HG03196 (cell line): ENCODE measurements at regions not wholly inside any gene's neighbourhood (a gene's known extent, or its start where the extent isn't known, plus 50 kb on each side); places are given as distances from the start of the nearest gene placed in this dataset.
"Not testable (repeated sequence)": the region's sequence is repeated elsewhere in the genome, so short reads cannot be mapped to it uniquely, and the experiment has no call there.

Experiments used
- ATAC-seq: cut with Tn5 transposase; IDR thresholded peaks from one replicate; pipeline ENCODE4 v1.9.1; 2021; ENCODE audit not compliant: unreplicated experiment

DNA sequence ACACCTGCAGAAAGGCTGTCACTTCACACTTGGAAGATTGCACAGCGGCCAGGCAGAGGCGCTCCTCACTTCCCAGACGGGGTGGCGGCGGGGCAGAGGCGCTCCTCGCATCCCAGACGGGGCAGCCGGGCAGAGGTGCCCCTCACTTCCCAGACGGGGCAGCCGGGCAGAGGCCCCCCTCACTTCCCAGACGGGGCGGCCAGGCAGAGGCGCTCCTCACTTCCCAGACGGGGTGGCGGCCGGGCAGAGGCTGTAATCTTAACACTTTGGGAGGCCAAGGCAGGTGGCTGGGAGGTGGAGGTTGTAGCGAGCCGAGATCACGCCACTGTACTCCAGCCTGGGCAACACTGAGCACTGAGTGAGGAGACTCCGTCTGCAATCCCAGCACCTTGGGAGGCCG is 436.3 kb upstream of the ZP4 start:
- ATAC-seq, result not testable (repeated sequence)

DNA sequence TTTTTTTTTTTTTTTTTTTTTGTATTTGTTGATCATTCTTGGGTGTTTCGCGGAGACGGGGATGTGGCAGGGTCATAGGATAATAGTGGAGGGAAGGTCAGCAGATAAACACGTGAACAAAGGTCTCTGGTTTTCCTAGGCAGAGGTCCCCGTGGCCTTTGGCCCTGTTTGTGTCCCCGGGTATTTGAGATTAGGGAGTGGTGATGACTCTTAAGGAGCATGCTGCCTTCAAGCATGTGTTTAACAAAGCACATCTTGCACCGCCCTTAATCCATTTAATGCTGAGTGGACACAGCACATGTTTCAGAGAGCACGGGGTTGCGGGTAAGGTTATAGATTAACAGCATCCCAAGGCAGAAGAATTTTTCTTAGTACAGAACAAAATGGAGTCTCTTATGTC is 435.8 kb upstream of the ZP4 start:
- ATAC-seq, result not testable (repeated sequence)

- no peak for ATAC-seq
Observed at GRCh38 chr1:238324211-238324864, 433.6 kb upstream of the ZP4 start.

DNA sequence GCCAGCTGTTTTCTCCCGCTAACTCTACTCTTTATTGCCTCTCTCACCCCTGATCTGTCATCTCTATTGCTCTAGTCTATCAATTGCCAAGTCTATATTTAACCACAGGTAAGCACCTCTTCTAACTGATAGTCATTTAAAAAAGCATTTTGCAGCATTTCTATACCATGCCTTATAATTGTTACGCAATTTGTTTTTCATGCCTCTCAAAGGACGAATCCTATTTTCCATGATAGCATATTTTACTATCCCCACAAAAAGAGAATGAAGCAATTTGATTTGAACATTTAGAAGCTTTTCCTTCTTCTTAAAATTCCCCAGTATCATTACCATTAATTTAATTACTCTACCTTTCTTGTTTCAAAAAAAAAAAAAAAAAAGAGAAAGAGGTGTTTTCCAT is 432.8 kb upstream of the ZP4 start:
- no peak for ATAC-seq

GRCh38 chr1:238319957-238320356 is 429.2 kb upstream of the ZP4 start:
- no peak for ATAC-seq

DNA sequence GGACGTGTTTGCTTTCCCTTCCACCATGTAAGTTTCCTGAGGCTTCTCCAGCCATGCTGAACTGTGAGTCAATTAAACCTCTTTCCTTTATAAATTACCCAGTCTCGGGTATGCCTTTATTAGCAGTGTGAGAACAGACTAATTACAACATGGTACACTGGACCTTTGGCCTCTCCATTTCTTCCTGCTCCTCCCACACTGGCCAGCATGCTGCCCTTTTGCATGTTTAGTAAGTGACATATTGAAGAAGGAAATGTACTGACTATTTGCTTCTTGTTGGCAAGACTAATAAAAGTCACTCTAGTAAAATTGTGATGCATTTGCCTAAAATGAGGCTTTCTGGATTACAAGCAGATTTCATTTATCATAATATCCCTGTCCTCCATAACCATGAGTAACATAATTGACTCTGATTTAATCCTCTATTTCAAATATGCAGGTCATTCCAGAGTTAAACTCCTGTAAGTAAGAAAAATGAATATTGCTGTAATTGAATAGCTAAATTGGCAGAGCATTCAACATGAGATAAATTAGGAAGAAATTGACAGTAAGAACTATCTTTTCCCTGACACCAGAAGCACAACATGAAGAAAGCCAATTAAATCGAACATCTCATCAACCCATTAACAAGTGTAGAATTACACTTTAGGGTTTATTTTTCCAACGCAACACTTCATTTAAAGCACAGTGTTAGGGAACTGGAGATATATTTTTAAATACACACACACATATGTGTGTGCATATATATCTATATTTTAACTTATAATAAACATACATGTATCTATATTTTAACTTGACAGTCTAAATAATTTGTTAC is 427.8 kb upstream of the ZP4 start:
- ATAC-seq, result no peak

DNA sequence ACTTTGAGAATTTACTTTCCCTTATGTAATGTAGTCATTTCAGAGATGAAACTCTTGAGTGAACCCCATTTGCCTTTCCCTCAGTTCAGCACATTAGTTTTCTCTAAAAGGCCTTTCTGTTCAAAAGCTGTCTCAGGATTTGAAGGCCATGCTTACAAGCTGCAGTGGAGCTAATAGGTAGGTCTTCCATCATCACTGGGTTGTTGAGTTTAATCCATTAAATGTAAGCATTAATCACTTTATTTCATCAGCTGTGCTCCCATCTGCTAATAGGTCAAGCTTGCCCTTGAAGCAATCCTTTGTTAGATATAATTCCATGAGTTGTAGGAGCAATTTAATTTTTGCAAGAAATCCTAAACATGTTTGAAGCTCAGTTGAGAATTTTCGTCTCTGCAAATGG is 422.2 kb upstream of the ZP4 start:
- no peak for ATAC-seq

DNA sequence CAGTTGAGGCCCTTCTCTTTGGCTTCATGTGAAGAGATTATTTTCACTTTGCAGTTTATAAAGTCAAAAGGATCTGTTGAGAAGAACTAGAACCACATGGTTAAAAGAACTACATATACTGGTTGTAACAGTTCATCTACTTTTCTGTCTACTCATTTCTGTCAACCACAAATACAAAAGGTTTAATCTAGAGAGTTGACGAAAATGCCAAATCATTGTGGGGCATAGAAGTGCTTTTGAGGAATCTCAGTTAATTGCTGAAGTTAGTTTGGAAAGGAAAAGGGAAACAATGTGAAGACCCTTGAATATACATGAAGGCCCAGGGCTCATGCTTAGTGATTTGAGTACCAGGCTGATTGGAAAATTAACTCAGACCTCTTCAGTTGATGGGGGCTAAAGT is 415.7 kb upstream of the ZP4 start:
- ATAC-seq, result no peak

DNA sequence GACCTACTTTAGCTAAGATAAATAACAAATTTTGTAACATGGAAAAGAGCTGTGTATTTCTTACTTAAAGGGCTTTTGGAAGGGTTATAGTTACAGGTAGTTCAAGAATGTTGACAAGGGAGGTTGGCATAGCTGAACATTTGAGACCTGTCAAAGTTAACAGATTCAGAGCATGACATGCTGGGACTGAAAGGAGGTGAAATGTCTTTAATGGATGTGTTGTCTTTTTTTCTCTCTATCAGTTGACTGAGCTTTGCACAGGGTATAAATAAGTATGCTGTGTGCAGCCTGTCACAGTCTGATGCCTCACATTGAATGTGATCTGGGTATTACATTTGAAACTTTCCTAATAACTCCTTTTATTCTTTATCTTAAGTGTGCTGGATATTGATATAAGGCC is 411.9 kb upstream of the ZP4 start:
- no peak for ATAC-seq

DNA sequence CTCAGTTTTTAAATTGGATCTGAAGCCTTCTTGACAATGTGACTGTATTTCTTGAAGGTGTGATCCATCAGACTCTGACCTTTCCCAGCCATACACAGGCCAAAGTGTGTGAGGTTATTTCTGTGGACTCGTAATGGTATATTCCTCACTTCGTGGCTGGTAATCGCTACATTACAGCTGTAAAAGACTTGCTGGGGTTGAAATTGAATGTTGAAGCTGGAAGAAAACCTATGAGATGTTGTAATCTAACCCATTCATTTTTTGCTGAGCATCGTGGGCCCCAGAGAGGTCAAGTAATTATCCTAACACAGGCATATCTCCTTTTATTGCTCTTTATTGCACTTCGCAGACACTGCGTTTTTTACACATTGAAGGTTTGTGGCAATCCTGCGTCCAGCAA is 405.6 kb upstream of the ZP4 start:
- ATAC-seq, result no peak

- no peak for ATAC-seq
Observed at GRCh38 chr1:238293075-238293474, 402.4 kb upstream of the ZP4 start.

- no peak for ATAC-seq
Observed at GRCh38 chr1:238281418-238281817, 390.7 kb upstream of the ZP4 start.

DNA sequence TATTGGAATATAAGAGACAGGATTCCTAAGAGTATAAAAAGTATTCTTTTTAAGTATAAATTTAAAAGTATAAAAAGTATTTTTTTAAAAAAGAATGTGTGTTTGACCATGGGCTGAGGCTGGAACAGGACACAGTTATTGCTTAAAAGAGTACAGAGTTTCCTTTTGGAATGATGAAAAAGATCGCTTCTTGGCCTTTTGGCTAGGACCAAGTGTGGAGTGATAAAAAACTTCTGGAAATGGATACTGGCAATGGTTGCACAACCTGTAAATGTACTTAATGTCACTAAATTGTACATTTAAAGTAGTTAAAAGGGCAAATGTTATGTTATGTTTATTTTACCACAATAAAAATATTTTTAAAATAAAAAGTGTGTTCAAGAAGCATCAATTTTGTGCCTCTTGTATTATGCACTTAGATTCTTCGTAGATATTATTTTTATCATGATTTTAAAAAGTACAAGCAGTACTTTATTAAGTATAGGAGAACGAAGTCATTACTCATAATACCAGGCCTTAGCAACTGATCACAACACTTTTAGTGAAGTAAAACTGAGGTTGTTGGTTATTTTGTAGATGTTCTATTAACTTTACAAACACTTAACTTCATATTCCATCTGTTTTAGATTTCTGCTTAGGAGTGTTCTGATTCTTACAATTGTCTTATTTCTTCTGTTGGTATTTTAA is 389.1 kb upstream of the ZP4 start:
- no peak for ATAC-seq

DNA sequence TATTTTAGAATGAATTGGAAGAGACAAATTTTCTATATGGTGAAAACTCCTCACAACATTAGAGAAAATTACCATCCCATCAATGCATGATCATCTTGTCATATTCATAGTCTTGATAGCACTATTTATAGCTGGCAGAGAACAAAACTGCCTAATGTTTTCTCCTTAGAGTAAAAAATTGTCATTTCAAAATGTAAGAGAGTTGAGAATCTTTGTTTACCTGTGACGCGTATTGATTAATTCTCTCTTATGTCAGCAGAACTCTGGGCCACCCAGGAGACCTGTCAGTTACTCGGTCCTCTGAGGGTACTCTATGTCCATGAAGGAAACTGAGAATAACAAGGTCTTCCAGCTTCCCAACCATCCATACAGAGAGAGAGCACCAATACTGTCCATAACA is 381.4 kb upstream of the ZP4 start:
- ATAC-seq, result no peak

DNA sequence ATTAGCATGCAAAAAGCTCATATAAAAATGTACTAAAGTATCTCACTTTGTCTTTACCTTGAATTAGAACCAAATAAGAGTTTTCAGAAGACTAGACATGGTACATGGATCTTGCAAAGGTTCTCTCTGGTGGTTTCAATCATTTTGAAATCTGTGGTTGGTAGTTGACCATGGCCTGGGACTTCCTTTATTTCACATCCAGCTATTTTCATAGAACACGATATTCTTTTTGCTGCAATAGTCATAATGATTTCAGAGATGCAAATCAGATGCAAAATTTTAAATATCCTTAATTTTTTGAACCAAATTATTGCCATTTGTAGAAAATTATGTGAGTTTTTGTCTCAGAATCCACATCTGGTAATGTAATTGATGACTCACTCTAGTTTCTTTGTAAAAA is 375.1 kb upstream of the ZP4 start:
- no peak for ATAC-seq

DNA sequence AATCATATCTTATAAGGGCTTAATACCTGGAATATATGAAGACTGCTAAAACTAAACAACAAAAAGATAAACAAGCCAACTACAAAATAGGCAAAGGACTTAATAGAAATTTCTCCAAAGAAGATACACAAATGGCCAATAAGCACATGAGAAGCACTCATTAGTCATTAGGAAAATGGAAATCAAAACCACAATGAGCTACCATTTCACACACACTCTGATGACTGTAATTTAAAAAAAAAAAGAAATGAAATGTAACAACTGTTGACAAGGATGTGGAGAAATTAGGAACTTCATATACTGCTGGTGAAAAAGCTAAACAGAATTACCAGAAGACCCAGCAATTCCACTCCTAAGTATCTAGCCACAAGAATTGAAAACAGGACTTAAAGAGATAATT is 374.2 kb upstream of the ZP4 start:
- ATAC-seq, result no peak

GRCh38 chr1:238258510-238258909 is 367.8 kb upstream of the ZP4 start:
- ATAC-seq, result no peak

DNA sequence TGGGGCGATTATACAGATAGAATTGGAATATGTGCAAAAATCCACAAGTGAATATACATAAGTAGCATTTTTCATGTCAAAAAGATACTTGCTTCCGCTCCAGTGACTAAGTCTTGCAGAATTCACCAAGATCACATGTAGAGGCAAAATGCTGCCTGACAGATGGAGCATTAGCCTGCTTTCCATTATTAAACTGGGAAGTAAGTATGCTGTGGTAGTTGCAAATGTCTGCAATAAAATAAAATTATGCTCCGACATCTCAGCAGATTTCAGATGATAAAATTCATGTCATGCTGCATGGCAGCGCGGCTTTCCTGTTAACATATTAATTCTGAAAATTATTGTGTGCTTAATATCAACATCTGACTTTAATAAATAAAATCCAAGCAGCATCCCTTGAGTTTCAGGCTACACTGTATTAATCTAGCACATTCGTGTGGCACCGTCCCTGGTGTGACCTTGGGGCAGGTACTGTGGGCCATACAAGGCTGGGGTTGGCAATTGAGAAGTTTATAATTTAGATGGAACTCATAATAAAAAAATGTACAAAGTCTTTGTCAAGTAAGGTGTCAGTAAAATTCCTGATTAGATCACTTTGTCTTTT is 366.4 kb upstream of the ZP4 start:
- ATAC-seq, result no peak

DNA sequence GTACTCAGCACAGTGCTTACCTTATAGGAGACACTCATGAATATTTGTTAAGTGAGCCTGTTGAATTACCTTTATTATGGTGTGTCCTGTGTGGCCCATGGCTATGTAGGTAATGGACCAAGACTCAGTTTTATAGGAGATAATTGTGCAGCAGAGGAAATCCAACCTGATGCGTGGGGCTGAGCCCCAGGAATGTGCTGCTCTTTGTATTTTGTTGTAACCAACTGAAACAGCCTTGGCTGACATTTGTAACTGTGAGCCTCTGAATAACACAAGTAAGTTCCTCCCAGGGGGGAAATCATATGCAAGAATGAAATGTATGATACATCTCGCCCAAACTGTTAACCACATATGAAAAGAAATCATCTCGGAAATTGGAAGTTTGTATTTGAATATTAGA is 364.2 kb upstream of the ZP4 start:
- no peak for ATAC-seq

GRCh38 chr1:238252033-238252802 is 361.5 kb upstream of the ZP4 start:
- peak; percentile 79 for ATAC-seq

DNA sequence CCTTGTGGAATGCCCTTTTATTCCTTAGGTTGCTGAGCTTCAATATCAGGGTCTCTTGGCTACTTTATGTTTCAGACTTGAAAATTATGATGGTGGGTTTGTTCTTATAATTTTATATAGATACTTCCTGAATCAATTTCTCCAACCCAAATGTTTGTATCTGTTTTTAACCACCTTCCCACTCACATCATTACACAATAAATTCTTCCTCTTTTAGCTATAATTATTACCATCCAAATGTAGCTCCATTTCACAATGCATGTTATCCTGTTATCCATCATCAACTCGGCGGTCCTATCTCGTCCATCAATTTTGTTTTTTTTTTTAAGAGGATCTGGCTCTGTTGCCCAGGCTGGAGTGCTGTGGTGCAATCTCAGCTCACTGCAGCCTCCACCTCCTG is 357.6 kb upstream of the ZP4 start:
- ATAC-seq, result no peak
